K562 (cell line): ENCODE measurements at regions not wholly inside any gene's neighbourhood (a gene's known extent, or its start where the extent isn't known, plus 50 kb on each side); places are given as distances from the start of the nearest gene placed in this dataset.

Source experiments
- ATAC-seq: fragments of 200-7000 bp; cut with Tn5 transposase; 3 replicates; pipeline ENCODE4 v1.9.1; 2020; ENCODE audit warnings: moderate library complexity
- BruUV-seq: library from RNA; stranded (reverse); fragments of 400-500 nt; replicated peaks from 2 replicates; lab custom pipeline; 2021; lab: Mats Ljungman, UMichigan
- CTCF ChIA-PET: fragments of 300-600 bp; formaldehyde crosslinking; extraction: SDS; loops from one replicate; lab custom pipeline; 2021; ENCODE audit warnings: low intra/inter-chr PET ratio; lab: Yijun Ruan, JAX
- POLR2A ChIA-PET: fragments of 300-600, 350-650 bp; sonication (Branson Sonifier 250); formaldehyde crosslinking; extraction: SDS; loops from one replicate; lab custom pipeline; 2021; ENCODE audit warnings: antibody characterized with exemption, inconsistent platforms; lab: Yijun Ruan, JAX
- DNase-seq, 4 experiments: peaks; one replicate each; pipeline versions ENCODE4 v3.0.0 to v3.0.0-alpha.2; 2011 to 2018; ENCODE audit warnings: low spot score in 3 of 4, mixed read lengths in 3 of 4; ENCODE audit errors: extremely low read depth in 1 of 4
- FAIRE-seq: peaks from 2 replicates; lab custom pipeline; 2011; peaks lifted over from hg19 to GRCh38; lab: Jason Lieb, UNC
- H2AFZ ChIP-seq: 2 replicates; pipeline ENCODE4 v1.6.0; 2011; ENCODE audit warnings: low read depth, low read length, control low read depth, inconsistent platforms
- H3K27ac ChIP-seq: fragments of 200-600 bp; 3 replicates; pipeline ENCODE4 v1.8.0; 2011; ENCODE audit warnings: low read depth, mild to moderate bottlenecking, control low read depth, inconsistent platforms, low read length, moderate library complexity, mixed read lengths; ENCODE audit errors: extremely low read depth
- H3K27me3 ChIP-seq, 2 experiments: fragments of 300-600 bp in 1 of 2; 2 replicates in 1 of 2; 3 replicates in 1 of 2; pipeline versions ENCODE4 v1.6.0 to v1.8.0; 2011; ENCODE audit warnings: inconsistent platforms in 2 of 2, low read length in 2 of 2, mild to moderate bottlenecking in 1 of 2, mixed read lengths in 1 of 2, moderate library complexity in 1 of 2; ENCODE audit not compliant: control insufficient read depth in 2 of 2, insufficient read depth in 2 of 2
- H3K36me3 ChIP-seq: fragments of 300-600 bp; 3 replicates; pipeline ENCODE4 v1.8.0; 2011; ENCODE audit warnings: mild to moderate bottlenecking, low read length, inconsistent platforms; ENCODE audit not compliant: control insufficient read depth, insufficient read depth
- H3K4me1 ChIP-seq, 2 experiments: fragments of 200-600 bp in 1 of 2; replicated peaks in 1 of 2; 2 replicates in 1 of 2; 3 replicates in 1 of 2; pipeline versions ENCODE4 v1.5.1 to v1.8.0; 2011; ENCODE audit warnings: inconsistent platforms in 2 of 2, low read length in 2 of 2, mild to moderate bottlenecking in 1 of 2, mixed read lengths in 1 of 2, moderate library complexity in 1 of 2; ENCODE audit not compliant: control insufficient read depth in 2 of 2, insufficient read depth in 2 of 2
- H3K4me2 ChIP-seq: 2 replicates; pipeline ENCODE4 v1.6.1; 2011; ENCODE audit warnings: low read length, control low read depth, inconsistent platforms, mixed read lengths; ENCODE audit not compliant: insufficient read depth
- H3K4me3 ChIP-seq: fragments of 200-600 bp; sonication (generic), shearing (Covaris generic); 2 replicates; pipeline ENCODE4 v1.5.1; 2016; ENCODE audit warnings: control low read depth, inconsistent platforms
- H3K79me2 ChIP-seq: fragments of 200-600 bp; 3 replicates; pipeline ENCODE4 v1.8.0; 2011; ENCODE audit warnings: low read length, inconsistent platforms; ENCODE audit not compliant: control insufficient read depth, insufficient read depth
- H3K9ac ChIP-seq, 2 experiments: 2 replicates each; pipeline versions ENCODE4 v1.6.0 to v1.6.1; 2011; ENCODE audit warnings: low read depth in 2 of 2, low read length in 2 of 2, control low read depth in 1 of 2, inconsistent platforms in 1 of 2, mild to moderate bottlenecking in 1 of 2, mixed read lengths in 1 of 2; ENCODE audit not compliant: insufficient read depth in 1 of 2
- H3K9me1 ChIP-seq: one replicate; pipeline ENCODE4 v1.6.0; 2011; ENCODE audit warnings: inconsistent platforms, mild to moderate bottlenecking, low read length, moderate library complexity; ENCODE audit not compliant: control insufficient read depth, insufficient read depth
- H3K9me3 ChIP-seq: replicated peaks from 2 replicates; pipeline ENCODE4 v1.5.1; 2011; ENCODE audit warnings: low read depth, low read length, inconsistent platforms; ENCODE audit not compliant: control insufficient read depth, insufficient read depth
- H4K20me1 ChIP-seq: replicated peaks from 2 replicates; pipeline ENCODE4 v1.6.1; 2011; ENCODE audit warnings: low read length, inconsistent platforms, mixed read lengths; ENCODE audit not compliant: control insufficient read depth, insufficient read depth
- CBFB ChIP-seq: sonication (generic); formaldehyde crosslinking; IDR thresholded peaks from 2 replicates; pipeline ENCODE4 v1.4.0; 2020; ENCODE audit warnings: mild to moderate bottlenecking, missing genetic modification reagents
- GATA2 ChIP-seq: sonication (generic); formaldehyde crosslinking; IDR thresholded peaks from 2 replicates; pipeline ENCODE4 v1.4.0; 2020; ENCODE audit warnings: mild to moderate bottlenecking, missing genetic modification reagents
- LCOR ChIP-seq: sonication (generic); formaldehyde crosslinking; IDR thresholded peaks from 2 replicates; pipeline ENCODE4 v1.8.0; 2022; ENCODE audit warnings: mild to moderate bottlenecking, missing genetic modification reagents
- PTBP1 ChIP-seq: fragments of 200-400 bp; formaldehyde crosslinking; IDR thresholded peaks from 2 replicates; pipeline ENCODE4 v1.6.1; 2017; ENCODE audit warnings: low read depth, low read length
- STAT5A ChIP-seq: IDR thresholded peaks from 2 replicates; pipeline ENCODE4 v1.6.1; 2012; ENCODE audit warnings: low read length, inconsistent platforms, borderline replicate concordance
- XRCC4 ChIP-seq: IDR thresholded peaks from one replicate; pipeline ENCODE4 v1.6.1; 2011; ENCODE audit not compliant: insufficient read depth, insufficient read length; ENCODE audit errors: extremely low read depth
- ZKSCAN1 ChIP-seq: fragments of 150-350 bp; IDR thresholded peaks from 2 replicates; pipeline ENCODE4 v1.6.1; 2016; ENCODE audit warnings: low read depth, low read length
- WGBS: fragments of 100-300 bp; shearing (Covaris generic); methylation state at CpG from one replicate; pipeline ENCODE4 v1.1.6; 2016; ENCODE audit warnings: low coverage, mixed read lengths; ENCODE audit not compliant: insufficient coverage; ENCODE audit errors: missing lambda C conversion rate; 5-methylcytosine and 5-hydroxymethylcytosine counted together
- in situ Hi-C: fragments of 300-500 bp; cut with MboI; formaldehyde crosslinking; loops from 4 replicates; pipeline ENCODE4 v1.15.0; 2018; ENCODE audit warnings: inconsistent platforms, mixed read lengths
- intact Hi-C: fragments of 100-400 bp; cut with micrococcal nuclease; formaldehyde crosslinking; loops from 2 replicates; pipeline ENCODE4 v1.14.2; 2022
- TF ChIP-seq, protein P1 (sequence below): fragments of 450-650 bp; IDR thresholded peaks from 2 replicates; pipeline ENCODE4 v1.6.1; 2018; ENCODE audit not compliant: partially characterized antibody

DNA sequence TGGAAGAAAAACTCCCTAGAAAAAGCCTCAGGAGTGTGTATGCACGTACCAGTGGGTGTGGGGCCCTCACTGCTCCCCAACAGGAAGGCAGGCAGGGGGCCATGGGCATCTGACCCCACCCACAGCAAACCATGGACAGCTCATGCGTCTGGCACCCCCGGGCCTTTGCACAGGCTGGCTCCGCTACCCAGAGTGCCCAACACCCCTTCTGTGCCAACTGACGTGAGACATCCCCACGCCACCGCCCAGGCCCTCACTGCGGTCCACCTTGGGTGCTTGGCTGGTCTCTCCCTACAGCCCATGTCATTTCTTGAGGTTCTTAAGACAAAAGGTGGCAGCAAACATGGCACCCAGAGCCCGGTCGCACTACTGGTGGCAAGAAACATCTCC, 91.4 kb downstream of the NCOR2 start:
- Histone ChIP-seq H4K20me1 (no peaks in the 10 kb centered on the region), H3K4me3 (no peak overlapping the region), H3K4me2 (no peak overlapping the region), H3K79me2 (no peaks in the 10 kb centered on the region), H3K9ac (no peak overlapping the region)
- no TSS peak for BruUV-seq
- no peak for DNase-seq
- CTCF ChIA-PET = no interaction called here
- no peak for FAIRE-seq
- no peak for ATAC-seq
- no peak for TF ChIP-seq PTBP1
- no peak for TF ChIP-seq STAT5A
- TF ChIP-seq, protein P1, sequence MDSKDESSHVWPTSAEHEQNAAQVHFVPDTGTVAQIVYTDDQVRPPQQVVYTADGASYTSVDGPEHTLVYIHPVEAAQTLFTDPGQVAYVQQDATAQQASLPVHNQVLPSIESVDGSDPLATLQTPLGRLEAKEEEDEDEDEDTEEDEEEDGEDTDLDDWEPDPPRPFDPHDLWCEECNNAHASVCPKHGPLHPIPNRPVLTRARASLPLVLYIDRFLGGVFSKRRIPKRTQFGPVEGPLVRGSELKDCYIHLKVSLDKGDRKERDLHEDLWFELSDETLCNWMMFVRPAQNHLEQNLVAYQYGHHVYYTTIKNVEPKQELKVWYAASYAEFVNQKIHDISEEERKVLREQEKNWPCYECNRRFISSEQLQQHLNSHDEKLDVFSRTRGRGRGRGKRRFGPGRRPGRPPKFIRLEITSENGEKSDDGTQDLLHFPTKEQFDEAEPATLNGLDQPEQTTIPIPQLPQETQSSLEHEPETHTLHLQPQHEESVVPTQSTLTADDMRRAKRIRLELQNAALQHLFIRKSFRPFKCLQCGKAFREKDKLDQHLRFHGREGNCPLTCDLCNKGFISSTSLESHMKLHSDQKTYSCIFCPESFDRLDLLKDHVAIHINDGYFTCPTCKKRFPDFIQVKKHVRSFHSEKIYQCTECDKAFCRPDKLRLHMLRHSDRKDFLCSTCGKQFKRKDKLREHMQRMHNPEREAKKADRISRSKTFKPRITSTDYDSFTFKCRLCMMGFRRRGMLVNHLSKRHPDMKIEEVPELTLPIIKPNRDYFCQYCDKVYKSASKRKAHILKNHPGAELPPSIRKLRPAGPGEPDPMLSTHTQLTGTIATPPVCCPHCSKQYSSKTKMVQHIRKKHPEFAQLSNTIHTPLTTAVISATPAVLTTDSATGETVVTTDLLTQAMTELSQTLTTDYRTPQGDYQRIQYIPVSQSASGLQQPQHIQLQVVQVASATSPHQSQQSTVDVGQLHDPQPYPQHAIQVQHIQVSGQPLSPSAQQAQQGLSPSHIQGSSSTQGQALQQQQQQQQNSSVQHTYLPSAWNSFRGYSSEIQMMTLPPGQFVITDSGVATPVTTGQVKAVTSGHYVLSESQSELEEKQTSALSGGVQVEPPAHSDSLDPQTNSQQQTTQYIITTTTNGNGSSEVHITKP = no peak
- no peak for TF ChIP-seq LCOR (CRISPR knock-in tag)
- TF ChIP-seq CBFB (CRISPR knock-in tag) = no peak
- TF ChIP-seq ZKSCAN1 = no peak
- no peak for TF ChIP-seq XRCC4
- TF ChIP-seq GATA2 (CRISPR knock-in tag) = no peak
- TF ChIP-seq, all 486 proteins: peak for 0
- Histone ChIP-seq H3K36me3 (peaks cover 64% of the 10 kb centered on the region; the same call in 2 of the 3 replicates), H3K4me1 (peaks cover 0 to 18% of the 10 kb centered on the region in 2 experiments; a peak in 3 of 5 replicates), H3K27ac (no peak overlapping the region), H2AFZ (no peak overlapping the region), H3K9me1 (no peaks in the 10 kb centered on the region), H3K9me3 (peaks cover 8% of the 10 kb centered on the region), H3K27me3 (no peaks in the 10 kb centered on the region)
- in situ Hi-C loops = no loop called here
- POLR2A ChIA-PET = no interaction called here
- intact Hi-C loops = loop anchor here (10.0 kb wide), 1 partner anchor 121 kb away; no protein-coding TSS in a partner anchor
- 100% methylated on average over 9 of the region's 10 CpGs for WGBS
